HG02852 (cell line): ENCODE measurements at regions not wholly inside any gene's neighbourhood (a gene's known extent, or its start where the extent isn't known, plus 50 kb on each side); places are given as distances from the start of the nearest gene placed in this dataset.

ENCODE experiments used
- ATAC-seq: cut with Tn5 transposase; IDR thresholded peaks from one replicate; pipeline ENCODE4 v1.9.1; 2021; ENCODE audit warnings: mild to moderate bottlenecking, moderate library complexity; ENCODE audit not compliant: unreplicated experiment

- ATAC-seq: no peak
These were observed 144.1 kb downstream of the RPAP3 start for GRCh38 chr12:47561746-47562145.

- no peak for ATAC-seq
These were observed 145.4 kb downstream of the RPAP3 start for GRCh38 chr12:47560415-47560814.

- no peak for ATAC-seq
These were observed 147.0 kb downstream of the RPAP3 start for GRCh38 chr12:47558625-47559345.

GRCh38 chr12:47557386-47557785 lies 148.4 kb downstream of the RPAP3 start:
- ATAC-seq: no peak

- ATAC-seq: no peak
These were observed 149.4 kb downstream of the RPAP3 start for GRCh38 chr12:47556261-47557030.

- ATAC-seq: no peak
These were observed 151.7 kb downstream of the RPAP3 start for GRCh38 chr12:47554046-47554653.

- no peak for ATAC-seq
These were observed 152.6 kb downstream of the RPAP3 start for GRCh38 chr12:47553266-47553665.

- no peak for ATAC-seq
These were observed 154.4 kb downstream of the RPAP3 start for GRCh38 chr12:47551426-47551851.

- ATAC-seq: no peak
These were observed 156.6 kb downstream of the RPAP3 start for GRCh38 chr12:47549258-47549657.

- no peak for ATAC-seq
These were observed 157.4 kb downstream of the RPAP3 start for GRCh38 chr12:47548401-47548800.

- ATAC-seq: no peak
These were observed 158.8 kb downstream of the RPAP3 start for GRCh38 chr12:47547077-47547476.

GRCh38 chr12:47545938-47546609 lies 159.8 kb downstream of the RPAP3 start:
- no peak for ATAC-seq

- no peak for ATAC-seq
These were observed 171.1 kb downstream of the RPAP3 start for GRCh38 chr12:47534695-47535094.

- ATAC-seq: no peak
These were observed 175.8 kb downstream of the RPAP3 start for GRCh38 chr12:47530050-47530449.

GRCh38 chr12:47527816-47528215 lies 178.0 kb downstream of the RPAP3 start:
- ATAC-seq: no peak

- ATAC-seq: no peak
These were observed 185.8 kb downstream of the RPAP3 start for GRCh38 chr12:47520029-47520428.

- no peak for ATAC-seq
These were observed 188.7 kb downstream of the RPAP3 start for GRCh38 chr12:47517122-47517521.

GRCh38 chr12:47509398-47509851 lies 196.4 kb downstream of the RPAP3 start:
- no peak for ATAC-seq

- no peak for ATAC-seq
These were observed 198.6 kb downstream of the RPAP3 start for GRCh38 chr12:47507221-47507620.

- no peak for ATAC-seq
These were observed 200.9 kb downstream of the RPAP3 start for GRCh38 chr12:47504775-47505446.

- ATAC-seq: no peak
These were observed 212.0 kb downstream of the RPAP3 start for GRCh38 chr12:47493801-47494200.
